Upper lobe of right lung (tissue), 1 donor: ENCODE measurements at regions not wholly inside any gene's neighbourhood (a gene's known extent, or its start where the extent isn't known, plus 50 kb on each side); places are given as distances from the start of the nearest gene placed in this dataset.

ENCODE experiments used
- ATAC-seq: fragments of 200-7000 bp; cut with Tn5 transposase; one replicate; pipeline ENCODE4 v1.9.1; 2020; ENCODE audit warnings: mild to moderate bottlenecking, moderate library complexity
- DNase-seq: peaks from one replicate; pipeline ENCODE4 v3.0.0-alpha.2; 2020
- H3K27ac ChIP-seq: fragments of 200-600 bp; one replicate; pipeline ENCODE4 v1.8.0; 2022
- H3K27me3 ChIP-seq: fragments of 200-600 bp; one replicate; pipeline ENCODE4 v1.8.0; 2022; ENCODE audit warnings: mild to moderate bottlenecking
- H3K36me3 ChIP-seq: fragments of 200-600 bp; one replicate; pipeline ENCODE4 v1.8.0; 2022
- H3K4me1 ChIP-seq: fragments of 200-600 bp; one replicate; pipeline ENCODE4 v1.8.0; 2022
- H3K4me3 ChIP-seq: fragments of 200-600 bp; one replicate; pipeline ENCODE4 v1.8.0; 2022; ENCODE audit warnings: mild to moderate bottlenecking
- H3K9me3 ChIP-seq: fragments of 200-600 bp; one replicate; pipeline ENCODE4 v1.8.0; 2022
- intact Hi-C: fragments of 100-400 bp; cut with DNase I; formaldehyde crosslinking; loops from one replicate; pipeline ENCODE4 v1.11.0; 2022
- TF ChIP-seq, protein P1 (sequence below): fragments of 200-600 bp; IDR thresholded peaks from one replicate; pipeline ENCODE4 v1.8.0; 2022; ENCODE audit warnings: antibody characterized with exemption
- donor health status: DM: no; HTN: yes; CAD: no; lungs with severe emphysema.

DNA sequence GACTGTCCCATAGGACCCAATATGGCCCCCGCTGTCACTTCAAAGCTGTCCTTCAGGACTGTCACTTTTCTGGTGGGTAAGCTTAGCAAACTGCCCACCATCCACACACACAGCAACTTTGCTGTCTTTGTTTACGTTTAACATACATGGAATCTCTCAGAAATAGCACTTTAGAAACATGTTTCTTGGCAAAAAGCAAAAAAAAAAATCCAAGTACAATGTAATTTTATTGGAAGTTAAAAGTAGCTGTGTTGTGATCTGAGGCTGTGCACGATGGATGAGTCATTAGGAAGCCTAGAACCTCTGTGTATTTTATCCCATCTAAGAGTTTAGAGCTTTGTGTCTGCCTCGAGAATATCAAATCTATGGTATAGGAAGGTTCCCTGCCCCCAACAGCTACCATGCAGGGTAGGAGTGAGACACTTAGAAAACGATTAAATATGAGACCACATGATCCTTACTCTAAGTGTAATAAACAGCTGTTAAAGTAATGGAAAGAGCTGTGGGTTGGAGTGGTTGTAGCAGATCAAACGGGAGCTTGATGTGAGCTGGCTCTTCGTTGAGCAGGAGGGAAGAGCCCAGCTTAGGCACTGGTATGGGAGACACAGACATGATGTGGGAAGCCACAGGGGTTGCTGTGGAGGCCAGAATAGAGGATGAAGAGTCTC is 119.5 kb downstream of the PLEKHG1 start:
- Histone ChIP-seq H3K4me1 (no peaks in the 10 kb centered on the region), H3K27me3 (no peaks in the 10 kb centered on the region), H3K4me3 (no peak overlapping the region), H3K27ac (no peak overlapping the region), H3K9me3 (no peaks in the 10 kb centered on the region), H3K36me3 (no peaks in the 10 kb centered on the region)
- intact Hi-C loops = no loop called here
- ATAC-seq (no peak), DNase-seq (no peak)
- TF ChIP-seq, protein P1, sequence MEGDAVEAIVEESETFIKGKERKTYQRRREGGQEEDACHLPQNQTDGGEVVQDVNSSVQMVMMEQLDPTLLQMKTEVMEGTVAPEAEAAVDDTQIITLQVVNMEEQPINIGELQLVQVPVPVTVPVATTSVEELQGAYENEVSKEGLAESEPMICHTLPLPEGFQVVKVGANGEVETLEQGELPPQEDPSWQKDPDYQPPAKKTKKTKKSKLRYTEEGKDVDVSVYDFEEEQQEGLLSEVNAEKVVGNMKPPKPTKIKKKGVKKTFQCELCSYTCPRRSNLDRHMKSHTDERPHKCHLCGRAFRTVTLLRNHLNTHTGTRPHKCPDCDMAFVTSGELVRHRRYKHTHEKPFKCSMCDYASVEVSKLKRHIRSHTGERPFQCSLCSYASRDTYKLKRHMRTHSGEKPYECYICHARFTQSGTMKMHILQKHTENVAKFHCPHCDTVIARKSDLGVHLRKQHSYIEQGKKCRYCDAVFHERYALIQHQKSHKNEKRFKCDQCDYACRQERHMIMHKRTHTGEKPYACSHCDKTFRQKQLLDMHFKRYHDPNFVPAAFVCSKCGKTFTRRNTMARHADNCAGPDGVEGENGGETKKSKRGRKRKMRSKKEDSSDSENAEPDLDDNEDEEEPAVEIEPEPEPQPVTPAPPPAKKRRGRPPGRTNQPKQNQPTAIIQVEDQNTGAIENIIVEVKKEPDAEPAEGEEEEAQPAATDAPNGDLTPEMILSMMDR = no peak

DNA sequence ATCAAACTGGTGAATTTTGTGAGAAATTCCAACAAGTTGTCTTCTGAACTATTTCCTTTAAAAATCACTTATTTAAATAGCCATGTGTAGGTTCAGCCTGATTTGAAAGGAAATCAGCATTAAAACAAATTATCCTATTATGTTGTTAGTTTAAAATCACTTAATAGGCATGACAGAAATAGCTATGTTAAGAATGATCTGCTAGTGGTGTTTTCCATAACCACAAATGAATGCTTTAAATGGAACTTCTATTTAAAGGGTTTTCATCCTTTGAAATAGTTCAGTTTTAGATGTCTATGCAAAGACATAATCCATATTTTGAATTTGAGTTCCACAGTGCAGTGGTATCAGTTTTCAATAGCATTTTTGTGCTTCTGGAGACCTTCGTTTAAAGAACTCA is 120.1 kb downstream of the PLEKHG1 start:
- ATAC-seq (no peak), DNase-seq (no peak)
- no peak overlapping the region for H3K27ac ChIP-seq
- H3K36me3 ChIP-seq = no peaks in the 10 kb centered on the region
- TF ChIP-seq, protein P1 = no peak
- H3K9me3 ChIP-seq = no peaks in the 10 kb centered on the region
- no peak overlapping the region for H3K4me3 ChIP-seq
- intact Hi-C loops = no loop called here
- no peaks in the 10 kb centered on the region for H3K4me1 ChIP-seq
- no peaks in the 10 kb centered on the region for H3K27me3 ChIP-seq

DNA sequence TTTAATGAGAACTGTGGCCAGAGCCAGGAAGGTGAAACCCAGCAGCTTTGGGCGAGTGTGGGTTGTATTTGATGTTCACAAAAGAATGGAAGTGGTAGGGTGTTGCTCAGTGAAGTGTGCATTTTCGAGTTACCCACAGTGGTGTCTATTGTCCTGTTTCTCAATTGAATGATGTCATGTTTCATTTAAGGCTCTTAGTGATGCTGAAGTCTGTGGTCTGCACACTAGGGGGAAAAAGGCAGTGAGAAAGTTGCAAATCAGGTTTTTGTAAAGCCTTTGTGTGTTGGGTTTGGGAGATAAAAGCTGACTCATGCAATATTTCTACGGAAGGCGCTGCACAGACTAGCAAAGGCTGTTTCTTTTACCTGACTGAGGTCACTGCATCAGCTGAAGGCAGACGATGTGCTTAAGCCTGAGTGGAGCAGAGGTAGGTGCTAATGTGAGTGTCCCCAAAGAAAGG is 121.1 kb downstream of the PLEKHG1 start:
- DNase-seq = no peak
- intact Hi-C loops = no loop called here
- no peaks in the 10 kb centered on the region for H3K9me3 ChIP-seq
- H3K27me3 ChIP-seq = no peaks in the 10 kb centered on the region
- ATAC-seq = peak; percentile 56
- H3K4me3 ChIP-seq = no peak overlapping the region
- TF ChIP-seq, protein P1 = no peak
- no peaks in the 10 kb centered on the region for H3K4me1 ChIP-seq
- no peak overlapping the region for H3K27ac ChIP-seq
- no peaks in the 10 kb centered on the region for H3K36me3 ChIP-seq

DNA sequence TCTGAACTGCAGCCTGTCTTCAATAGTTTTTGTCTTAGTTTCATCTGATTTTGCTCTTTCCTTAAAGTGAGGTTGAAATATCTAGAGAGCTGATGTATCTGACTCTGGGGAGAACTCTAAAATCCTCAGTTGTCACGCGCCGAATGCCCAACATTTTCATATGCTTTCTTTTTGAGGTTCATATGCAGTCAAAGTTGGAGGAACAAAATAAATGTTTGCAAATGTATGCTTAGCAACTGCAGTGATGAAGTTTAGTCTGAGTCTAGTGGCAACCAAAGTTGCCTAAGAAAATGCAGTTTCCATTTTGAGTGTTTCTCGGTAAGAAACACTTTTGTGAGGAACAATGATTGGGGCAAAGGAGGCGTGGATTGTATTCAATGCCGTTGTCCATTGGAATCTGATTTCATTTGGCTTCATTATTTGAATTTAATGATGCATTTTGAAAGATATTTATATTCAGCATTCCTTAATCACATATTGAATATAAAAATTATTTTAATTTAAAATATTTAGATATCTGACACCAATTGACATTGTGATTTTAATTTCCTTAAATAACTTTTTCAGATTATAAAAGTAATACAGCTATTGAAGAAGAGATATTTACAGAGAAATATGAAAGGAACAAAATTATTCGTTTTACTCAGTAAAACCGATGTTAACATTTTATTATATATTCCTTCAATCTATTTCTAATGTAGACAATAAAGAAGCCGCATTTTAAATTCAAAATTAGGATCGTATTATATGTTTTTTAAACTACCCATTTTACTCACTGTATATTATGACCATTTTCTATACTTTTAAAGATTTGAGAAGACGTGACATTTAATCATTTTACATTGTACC is 122.0 kb downstream of the PLEKHG1 start:
- no peaks in the 10 kb centered on the region for H3K9me3 ChIP-seq
- no peak overlapping the region for H3K4me3 ChIP-seq
- DNase-seq = no peak
- no peaks in the 10 kb centered on the region for H3K36me3 ChIP-seq
- no peak overlapping the region for H3K27ac ChIP-seq
- intact Hi-C loops = no loop called here
- H3K27me3 ChIP-seq = no peaks in the 10 kb centered on the region
- no peak for ATAC-seq
- H3K4me1 ChIP-seq = no peaks in the 10 kb centered on the region
- TF ChIP-seq, protein P1 = no peak

DNA sequence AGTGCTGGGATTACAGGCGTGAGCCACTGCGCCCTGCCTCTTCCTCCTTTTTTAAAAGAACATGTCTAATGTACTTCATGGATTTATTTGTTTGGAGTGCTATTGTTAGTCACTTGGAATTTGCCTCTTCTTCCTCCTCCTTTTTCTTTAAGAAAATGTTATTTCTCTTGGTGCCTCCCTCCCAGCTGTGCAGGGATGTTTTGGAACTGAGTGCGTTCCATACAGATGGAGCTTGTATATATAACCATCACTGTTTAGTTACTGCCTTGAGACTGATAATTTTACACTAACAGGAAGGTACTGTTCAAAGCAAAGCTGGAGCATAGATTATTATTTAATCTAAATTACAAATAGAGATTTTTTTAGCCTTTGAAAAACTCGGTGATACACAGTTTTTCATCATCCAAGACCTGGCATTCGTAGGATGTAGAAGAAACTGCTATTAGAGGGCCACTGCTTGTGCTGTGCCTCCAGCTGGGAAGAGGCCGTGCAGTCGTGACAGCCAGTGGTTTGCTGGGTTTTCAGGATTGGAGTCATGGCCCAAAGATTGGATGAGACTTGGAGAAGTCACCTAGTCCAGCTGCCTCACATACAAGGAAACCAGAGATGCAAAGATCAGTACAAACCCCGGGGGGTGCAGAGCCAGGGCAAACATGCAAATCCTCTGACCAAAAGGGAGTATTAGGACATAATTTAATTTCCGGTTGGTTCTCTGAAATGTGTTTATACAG is 123.1 kb downstream of the PLEKHG1 start:
- no peak for DNase-seq
- Histone ChIP-seq H3K4me1 (no peaks in the 10 kb centered on the region), H3K27ac (no peak overlapping the region), H3K9me3 (no peaks in the 10 kb centered on the region), H3K27me3 (no peaks in the 10 kb centered on the region), H3K4me3 (no peak overlapping the region), H3K36me3 (no peaks in the 10 kb centered on the region)
- TF ChIP-seq, protein P1 = no peak
- intact Hi-C loops = no loop called here
- ATAC-seq = no peak
